Neural cell (in vitro differentiated cells): ENCODE measurements at regions not wholly inside any gene's neighbourhood (a gene's known extent, or its start where the extent isn't known, plus 50 kb on each side); places are given as distances from the start of the nearest gene placed in this dataset.

Experiments
- H2AFZ ChIP-seq: fragments of 200-600, 300-800 bp; sonication (generic), shearing (Covaris generic); 2 replicates; pipeline ENCODE4 v1.6.0; 2014; ENCODE audit warnings: low read depth, mild to moderate bottlenecking, antibody characterized with exemption, low read length, moderate library complexity
- H3F3A ChIP-seq: fragments of 200-600 bp; shearing (Covaris generic); 2 replicates; pipeline ENCODE4 v1.6.1; 2016; ENCODE audit warnings: mild to moderate bottlenecking, moderate library complexity, mixed read lengths, antibody characterized with exemption, low read length; ENCODE audit not compliant: insufficient read depth, poor library complexity, severe bottlenecking
- H3K27ac ChIP-seq: fragments of 200-600, 300-800 bp; sonication (generic), shearing (Covaris generic); 2 replicates; pipeline ENCODE4 v1.5.1; 2014; ENCODE audit warnings: mild to moderate bottlenecking, low read length, moderate library complexity
- H3K27me3 ChIP-seq: fragments of 300-800, 200-600 bp; sonication (generic), shearing (Covaris generic); 2 replicates; pipeline ENCODE4 v1.6.0; 2014; ENCODE audit warnings: mild to moderate bottlenecking, low read depth, low read length, moderate library complexity; ENCODE audit not compliant: insufficient read depth
- H3K36me3 ChIP-seq: fragments of 300-800, 200-600 bp; sonication (generic), shearing (Covaris generic); 2 replicates; pipeline ENCODE4 v1.5.1; 2014; ENCODE audit warnings: mild to moderate bottlenecking, antibody characterized with exemption, low read length, moderate library complexity; ENCODE audit not compliant: insufficient read depth
- H3K4me2 ChIP-seq: fragments of 300-800, 200-600 bp; sonication (generic), shearing (Covaris generic); 2 replicates; pipeline ENCODE4 v1.6.0; 2014; ENCODE audit warnings: mild to moderate bottlenecking, low read length
- H3K4me3 ChIP-seq: fragments of 300-800, 200-600 bp; sonication (generic), shearing (Covaris generic); 2 replicates; pipeline ENCODE4 v1.5.1; 2014; ENCODE audit warnings: mild to moderate bottlenecking, low read length, moderate library complexity
- H3K79me2 ChIP-seq: fragments of 200-600 bp; shearing (Covaris generic); replicated peaks from 2 replicates; pipeline ENCODE4 v1.6.0; 2014; ENCODE audit warnings: mild to moderate bottlenecking, low read length, moderate library complexity; ENCODE audit not compliant: insufficient read depth
- H3K9ac ChIP-seq: fragments of 300-800, 200-600 bp; sonication (generic), shearing (Covaris generic); 2 replicates; pipeline ENCODE4 v1.6.1; 2016; ENCODE audit warnings: mild to moderate bottlenecking, low read length, mixed read lengths
- H3K9me2 ChIP-seq: fragments of 200-600 bp; shearing (Covaris generic); 2 replicates; pipeline ENCODE4 v1.6.1; 2016; ENCODE audit warnings: mild to moderate bottlenecking, low read length, mixed read lengths; ENCODE audit not compliant: insufficient read depth
- H3K9me3 ChIP-seq: fragments of 200-600, 300-800 bp; sonication (generic), shearing (Covaris generic); 2 replicates; pipeline ENCODE4 v1.6.1; 2016; ENCODE audit warnings: mild to moderate bottlenecking, mixed run types, low read length, moderate library complexity, mixed read lengths
- H4K20me1 ChIP-seq: fragments of 200-600 bp; shearing (Covaris generic); 2 replicates; pipeline ENCODE4 v1.6.1; 2016; ENCODE audit warnings: mild to moderate bottlenecking, mixed run types; ENCODE audit not compliant: insufficient read depth
- EP300 ChIP-seq: fragments of 450-650 bp; conservative IDR thresholded peaks from 2 replicates; pipeline ENCODE4 v1.6.1; 2014; ENCODE audit warnings: antibody characterized with exemption, mild to moderate bottlenecking, moderate library complexity; ENCODE audit not compliant: poor library complexity, severe bottlenecking
- EZH2 ChIP-seq: fragments of 200-600, 300-800 bp; shearing (Covaris generic), sonication (generic); IDR thresholded peaks from 2 replicates; pipeline ENCODE4 v1.6.1; 2014; ENCODE audit warnings: antibody characterized with exemption, low read length, borderline replicate concordance, mild to moderate bottlenecking; ENCODE audit not compliant: insufficient read depth, poor library complexity, severe bottlenecking
- MXI1 ChIP-seq: fragments of 450-650 bp; conservative IDR thresholded peaks from 2 replicates; pipeline ENCODE4 v1.6.1; 2014; ENCODE audit warnings: antibody characterized with exemption, mild to moderate bottlenecking; ENCODE audit not compliant: poor library complexity, severe bottlenecking
- POLR2AphosphoS5 ChIP-seq: IDR thresholded peaks from 2 replicates; pipeline ENCODE4 v1.6.1; 2012
- RAD21 ChIP-seq: fragments of 450-650 bp; conservative IDR thresholded peaks from 2 replicates; pipeline ENCODE4 v1.6.1; 2014; ENCODE audit warnings: antibody characterized with exemption, mild to moderate bottlenecking, moderate library complexity
- REST ChIP-seq: IDR thresholded peaks from 2 replicates; pipeline ENCODE4 v1.6.1; 2012; ENCODE audit warnings: borderline replicate concordance
- SMC3 ChIP-seq: fragments of 450-650 bp; conservative IDR thresholded peaks from 2 replicates; pipeline ENCODE4 v1.6.1; 2014; ENCODE audit warnings: antibody characterized with exemption, mild to moderate bottlenecking, moderate library complexity; ENCODE audit not compliant: poor library complexity
- TAF1 ChIP-seq: IDR thresholded peaks from 2 replicates; pipeline ENCODE4 v1.6.1; 2012; ENCODE audit warnings: low read depth
- TF ChIP-seq, protein P1 (sequence below): fragments of 450-650 bp; IDR thresholded peaks from 2 replicates; pipeline ENCODE4 v1.5.1; 2014; ENCODE audit warnings: antibody characterized with exemption, mild to moderate bottlenecking, moderate library complexity; ENCODE audit not compliant: poor library complexity, severe bottlenecking

DNA sequence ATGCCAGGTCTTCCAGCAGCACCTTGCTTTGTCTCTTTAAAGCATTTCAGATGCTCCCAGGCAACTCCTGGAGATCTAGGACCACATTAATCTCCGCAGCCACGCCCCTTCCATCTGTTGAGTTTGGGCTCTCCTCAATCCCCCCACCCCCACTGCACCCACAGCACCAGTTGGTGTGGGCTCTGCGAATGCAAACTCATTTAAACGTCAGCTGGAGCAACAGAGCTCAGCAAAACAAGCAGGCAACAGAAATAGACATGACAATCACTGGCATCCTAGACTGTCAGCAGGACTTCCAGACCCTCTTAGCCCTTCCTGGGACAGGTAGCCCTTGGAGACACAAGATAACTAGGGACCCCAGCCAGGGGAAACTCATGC is 106.9 kb downstream of the LSM3 start:
- H3K4me2 ChIP-seq = no peak overlapping the region
- no peak for TF ChIP-seq EP300
- no peak for TF ChIP-seq REST
- no peak for TF ChIP-seq EZH2
- no peak for TF ChIP-seq SMC3
- no peak for TF ChIP-seq RAD21
- TF ChIP-seq MXI1 = no peak
- TF ChIP-seq POLR2AphosphoS5 = no peak
- no peak for TF ChIP-seq TAF1
- TF ChIP-seq, protein P1, sequence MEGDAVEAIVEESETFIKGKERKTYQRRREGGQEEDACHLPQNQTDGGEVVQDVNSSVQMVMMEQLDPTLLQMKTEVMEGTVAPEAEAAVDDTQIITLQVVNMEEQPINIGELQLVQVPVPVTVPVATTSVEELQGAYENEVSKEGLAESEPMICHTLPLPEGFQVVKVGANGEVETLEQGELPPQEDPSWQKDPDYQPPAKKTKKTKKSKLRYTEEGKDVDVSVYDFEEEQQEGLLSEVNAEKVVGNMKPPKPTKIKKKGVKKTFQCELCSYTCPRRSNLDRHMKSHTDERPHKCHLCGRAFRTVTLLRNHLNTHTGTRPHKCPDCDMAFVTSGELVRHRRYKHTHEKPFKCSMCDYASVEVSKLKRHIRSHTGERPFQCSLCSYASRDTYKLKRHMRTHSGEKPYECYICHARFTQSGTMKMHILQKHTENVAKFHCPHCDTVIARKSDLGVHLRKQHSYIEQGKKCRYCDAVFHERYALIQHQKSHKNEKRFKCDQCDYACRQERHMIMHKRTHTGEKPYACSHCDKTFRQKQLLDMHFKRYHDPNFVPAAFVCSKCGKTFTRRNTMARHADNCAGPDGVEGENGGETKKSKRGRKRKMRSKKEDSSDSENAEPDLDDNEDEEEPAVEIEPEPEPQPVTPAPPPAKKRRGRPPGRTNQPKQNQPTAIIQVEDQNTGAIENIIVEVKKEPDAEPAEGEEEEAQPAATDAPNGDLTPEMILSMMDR = no peak

GRCh38 chr3:14286887-14287500 is 108.4 kb downstream of the LSM3 start:
- Histone ChIP-seq H3K9ac (no peak overlapping the region), H3K27me3 (no peaks in the 10 kb centered on the region), H2AFZ (no peak overlapping the region), H4K20me1 (no peaks in the 10 kb centered on the region), H3K9me2 (no peaks in the 10 kb centered on the region), H3F3A (no peaks in the 10 kb centered on the region), H3K27ac (no peak overlapping the region), H3K4me2 (no peak overlapping the region), H3K9me3 (no peaks in the 10 kb centered on the region), H3K4me3 (no peak overlapping the region), H3K36me3 (no peaks in the 10 kb centered on the region), H3K79me2 (no peaks in the 10 kb centered on the region)
- TF ChIP-seq POLR2AphosphoS5 (no peak), REST (no peak), RAD21 (no peak), MXI1 (no peak), EZH2 (no peak), SMC3 (no peak), EP300 (no peak), TAF1 (no peak)
- TF ChIP-seq, protein P1 = no peak

More for the DNA sequence above, 106.9 kb downstream of the LSM3 start:
- Histone ChIP-seq H3K4me3 (no peak overlapping the region), H4K20me1 (no peaks in the 10 kb centered on the region), H3F3A (no peaks in the 10 kb centered on the region), H2AFZ (no peak overlapping the region), H3K9me2 (no peaks in the 10 kb centered on the region), H3K27ac (no peak overlapping the region), H3K79me2 (no peaks in the 10 kb centered on the region), H3K27me3 (no peaks in the 10 kb centered on the region), H3K9me3 (no peaks in the 10 kb centered on the region), H3K9ac (no peak overlapping the region), H3K36me3 (no peaks in the 10 kb centered on the region)
